BE2C (cell line): ENCODE measurements at regions not wholly inside any gene's neighbourhood (a gene's known extent, or its start where the extent isn't known, plus 50 kb on each side); places are given as distances from the start of the nearest gene placed in this dataset.

Experiments used
- DNase-seq: peaks from one replicate; pipeline ENCODE4 v3.0.0-alpha.2; 2020
- H3K27me3 ChIP-seq: fragments of 250-450 bp; sonication (Bioruptor Pico); 2 replicates; pipeline ENCODE4 v1.5.1; 2020; ENCODE audit warnings: mild to moderate bottlenecking
- H3K36me3 ChIP-seq: fragments of 250-450 bp; sonication (Bioruptor Pico); 2 replicates; pipeline ENCODE4 v1.5.1; 2020; ENCODE audit warnings: mild to moderate bottlenecking
- H3K4me1 ChIP-seq: fragments of 250-450 bp; sonication (Bioruptor Pico); 2 replicates; pipeline ENCODE4 v1.5.1; 2020
- H3K4me3 ChIP-seq: 2 replicates; pipeline ENCODE4 v1.5.1; 2011; ENCODE audit warnings: low read depth, low read length
- H3K9me3 ChIP-seq: fragments of 250-450 bp; sonication (Bioruptor Pico); 2 replicates; pipeline ENCODE4 v1.5.1; 2020
- CTCF ChIP-seq: IDR thresholded peaks from 2 replicates; pipeline ENCODE4 v1.5.1; 2012; ENCODE audit warnings: mild to moderate bottlenecking, low read depth, low read length

GRCh38 chr21:32131960-32132359 lies 146.9 kb downstream of the MIS18A start:
- no peak for TF ChIP-seq CTCF
- peaks cover 6% of the 10 kb centered on the region for H3K4me1 ChIP-seq
- no peaks in the 10 kb centered on the region for H3K36me3 ChIP-seq
- no peaks in the 10 kb centered on the region for H3K27me3 ChIP-seq
- no peak for DNase-seq
- no peak overlapping the region for H3K4me3 ChIP-seq
- H3K9me3 ChIP-seq: peaks cover 3% of the 10 kb centered on the region; the same call in 1 of the 2 replicates

- no peak overlapping the region for H3K4me3 ChIP-seq
- no peaks in the 10 kb centered on the region for H3K9me3 ChIP-seq
- no peaks in the 10 kb centered on the region for H3K36me3 ChIP-seq
- DNase-seq: no peak
- no peak for TF ChIP-seq CTCF
- peaks cover 6% of the 10 kb centered on the region for H3K4me1 ChIP-seq
- no peaks in the 10 kb centered on the region for H3K27me3 ChIP-seq
Measured at GRCh38 chr21:32131164-32131563, 147.7 kb downstream of the MIS18A start.

- H3K9me3 ChIP-seq: no peaks in the 10 kb centered on the region
- no peaks in the 10 kb centered on the region for H3K27me3 ChIP-seq
- no peak overlapping the region for H3K4me3 ChIP-seq
- TF ChIP-seq CTCF: no peak
- no peak for DNase-seq
- H3K36me3 ChIP-seq: no peaks in the 10 kb centered on the region
- peaks cover 6% of the 10 kb centered on the region for H3K4me1 ChIP-seq
Measured at GRCh38 chr21:32130031-32130891, 148.6 kb downstream of the MIS18A start.

GRCh38 chr21:32127081-32127480 lies 151.8 kb downstream of the MIS18A start:
- DNase-seq: no peak
- H3K27me3 ChIP-seq: no peaks in the 10 kb centered on the region
- H3K4me1 ChIP-seq: peaks cover 6% of the 10 kb centered on the region
- no peak for TF ChIP-seq CTCF
- H3K36me3 ChIP-seq: no peaks in the 10 kb centered on the region
- no peaks in the 10 kb centered on the region for H3K9me3 ChIP-seq
- H3K4me3 ChIP-seq: no peak overlapping the region

- DNase-seq: no peak
- H3K9me3 ChIP-seq: no peaks in the 10 kb centered on the region
- peaks cover 10% of the 10 kb centered on the region for H3K4me1 ChIP-seq
- no peaks in the 10 kb centered on the region for H3K36me3 ChIP-seq
- no peaks in the 10 kb centered on the region for H3K27me3 ChIP-seq
- no peak overlapping the region for H3K4me3 ChIP-seq
- no peak for TF ChIP-seq CTCF
Measured at GRCh38 chr21:32122082-32122481, 156.8 kb downstream of the MIS18A start.

- peaks cover 10% of the 10 kb centered on the region for H3K4me1 ChIP-seq
- DNase-seq: no peak
Measured at GRCh38 chr21:32120230-32120629, 158.6 kb downstream of the MIS18A start.

More at GRCh38 chr21:32120230-32120629, 158.6 kb downstream of the MIS18A start:
- H3K36me3 ChIP-seq: no peaks in the 10 kb centered on the region
- H3K4me3 ChIP-seq: no peak overlapping the region
- H3K27me3 ChIP-seq: no peaks in the 10 kb centered on the region
- no peaks in the 10 kb centered on the region for H3K9me3 ChIP-seq
- TF ChIP-seq CTCF: no peak
